ENCODE measurements at regions not wholly inside any gene's neighbourhood (a gene's known extent, or its start where the extent isn't known, plus 50 kb on each side); places are given as distances from the start of the nearest gene placed in this dataset.

DNA sequence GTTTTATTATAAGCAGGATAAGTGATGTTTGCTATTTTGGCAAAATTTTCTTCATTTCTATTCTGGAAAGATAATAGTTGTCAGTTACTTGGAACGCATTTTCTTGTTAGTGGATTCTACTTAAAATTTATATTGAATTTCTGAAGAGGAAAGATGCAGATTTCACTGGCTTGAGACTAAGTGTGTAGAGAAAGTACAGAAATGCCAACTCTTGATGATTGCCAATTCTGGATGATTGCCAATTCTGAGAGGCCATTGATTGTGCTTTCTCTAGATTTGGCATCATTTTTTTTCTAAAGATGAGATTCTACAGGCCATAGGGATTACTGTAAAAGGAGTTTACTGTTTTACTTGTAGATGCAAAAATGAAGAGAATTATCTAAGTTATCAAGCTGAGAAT lies 58.9 kb upstream of the CNTN3 start:
- Mint-ChIP-seq H3K4me1 (ENCODE audit: low read depth, unreplicated experiment) (no peaks in the 10 kb centered on the region), H3K4me3 (ENCODE audit: unreplicated experiment) (no peak overlapping the region), H3K9me3 (ENCODE audit: unreplicated experiment) (no peaks in the 10 kb centered on the region), H3K27ac (ENCODE audit: unreplicated experiment) (no peak overlapping the region), H3K27me3 (ENCODE audit: low read depth, unreplicated experiment) (no peaks in the 10 kb centered on the region), H3K36me3 (ENCODE audit: low read depth, unreplicated experiment) (no peaks in the 10 kb centered on the region)
- Histone ChIP-seq H3K4me1 (ENCODE audit: insufficient read depth, low read length) (no peaks in the 10 kb centered on the region), H3K9ac (ENCODE audit: low read length) (no peak overlapping the region), H3K36me3 (ENCODE audit: insufficient read depth, low read length) (no peaks in the 10 kb centered on the region), H4K20me1 (ENCODE audit: insufficient read depth, low read length) (no peaks in the 10 kb centered on the region), H2AFZ (ENCODE audit: low read depth, low read length) (no peak overlapping the region), H3K79me2 (ENCODE audit: insufficient read depth, low read length) (no peaks in the 10 kb centered on the region), H3K9me3 (ENCODE audit: insufficient read depth, low read depth, low read length) (no peaks in the 10 kb centered on the region), H3K27ac (ENCODE audit: low read depth, low read length) (no peak overlapping the region), H3K27me3 (ENCODE audit: insufficient read depth, low read length) (no peaks in the 10 kb centered on the region), H3K4me2 (ENCODE audit: low read length) (no peak overlapping the region), H3K4me3 (ENCODE audit: insufficient read depth, low read depth, low read length) (no peak overlapping the region)
- FAIRE-seq, result no peak
- no peak for DNase-seq (ENCODE audit: low read depth)
- TF ChIP-seq EZH2 (IDR thresholded peaks at IDR 0.05; ENCODE audit: insufficient read depth, low read length), result no peak
- TF ChIP-seq, protein P1, sequence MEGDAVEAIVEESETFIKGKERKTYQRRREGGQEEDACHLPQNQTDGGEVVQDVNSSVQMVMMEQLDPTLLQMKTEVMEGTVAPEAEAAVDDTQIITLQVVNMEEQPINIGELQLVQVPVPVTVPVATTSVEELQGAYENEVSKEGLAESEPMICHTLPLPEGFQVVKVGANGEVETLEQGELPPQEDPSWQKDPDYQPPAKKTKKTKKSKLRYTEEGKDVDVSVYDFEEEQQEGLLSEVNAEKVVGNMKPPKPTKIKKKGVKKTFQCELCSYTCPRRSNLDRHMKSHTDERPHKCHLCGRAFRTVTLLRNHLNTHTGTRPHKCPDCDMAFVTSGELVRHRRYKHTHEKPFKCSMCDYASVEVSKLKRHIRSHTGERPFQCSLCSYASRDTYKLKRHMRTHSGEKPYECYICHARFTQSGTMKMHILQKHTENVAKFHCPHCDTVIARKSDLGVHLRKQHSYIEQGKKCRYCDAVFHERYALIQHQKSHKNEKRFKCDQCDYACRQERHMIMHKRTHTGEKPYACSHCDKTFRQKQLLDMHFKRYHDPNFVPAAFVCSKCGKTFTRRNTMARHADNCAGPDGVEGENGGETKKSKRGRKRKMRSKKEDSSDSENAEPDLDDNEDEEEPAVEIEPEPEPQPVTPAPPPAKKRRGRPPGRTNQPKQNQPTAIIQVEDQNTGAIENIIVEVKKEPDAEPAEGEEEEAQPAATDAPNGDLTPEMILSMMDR (IDR thresholded peaks at IDR 0.05; ENCODE audit: insufficient read depth, low read depth, low read length), result no peak

DNA sequence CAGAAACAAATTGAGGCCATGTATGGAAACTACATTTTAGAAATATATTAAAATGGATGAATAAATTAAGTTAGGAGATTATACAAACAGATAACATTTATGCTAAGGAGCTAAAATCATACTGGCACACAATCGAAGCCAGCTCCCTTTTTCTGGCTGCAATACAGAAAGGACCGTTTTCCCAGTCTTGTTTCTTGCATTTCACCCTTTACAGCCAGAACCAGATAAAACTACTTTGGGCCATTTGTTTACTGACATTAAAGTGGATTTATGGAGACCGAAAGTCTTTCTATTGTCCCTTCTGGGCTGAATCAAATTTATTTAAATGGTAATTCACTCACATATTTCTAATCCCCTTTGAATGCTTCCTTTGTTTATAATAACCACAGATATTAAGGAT lies 50.1 kb upstream of the CNTN3 start:
- no peak for DNase-seq (ENCODE audit: low read depth)
- no peaks in the 10 kb centered on the region for H3K27me3 ChIP-seq (ENCODE audit: insufficient read depth, low read length)
- H3K9ac ChIP-seq (ENCODE audit: low read length), result no peak overlapping the region
- FAIRE-seq, result no peak
- H3K4me3 Mint-ChIP-seq (ENCODE audit: unreplicated experiment), result no peak overlapping the region
- H3K9me3 Mint-ChIP-seq (ENCODE audit: unreplicated experiment), result peaks cover 10% of the 10 kb centered on the region
- H3K27ac ChIP-seq (ENCODE audit: low read depth, low read length), result no peak overlapping the region
- no peaks in the 10 kb centered on the region for H3K27me3 Mint-ChIP-seq (ENCODE audit: low read depth, unreplicated experiment)
- no peak overlapping the region for H2AFZ ChIP-seq (ENCODE audit: low read depth, low read length)
- no peak overlapping the region for H3K4me2 ChIP-seq (ENCODE audit: low read length)
- no peaks in the 10 kb centered on the region for H3K36me3 Mint-ChIP-seq (ENCODE audit: low read depth, unreplicated experiment)
- no peak overlapping the region for H3K4me3 ChIP-seq (ENCODE audit: insufficient read depth, low read depth, low read length)
- no peaks in the 10 kb centered on the region for H3K4me1 ChIP-seq (ENCODE audit: insufficient read depth, low read length)
- no peaks in the 10 kb centered on the region for H3K79me2 ChIP-seq (ENCODE audit: insufficient read depth, low read length)
- no peaks in the 10 kb centered on the region for H4K20me1 ChIP-seq (ENCODE audit: insufficient read depth, low read length)
- no peak for TF ChIP-seq EZH2 (IDR thresholded peaks at IDR 0.05; ENCODE audit: insufficient read depth, low read length)
- TF ChIP-seq, protein P1 (IDR thresholded peaks at IDR 0.05; ENCODE audit: insufficient read depth, low read depth, low read length), result no peak
- no peaks in the 10 kb centered on the region for H3K4me1 Mint-ChIP-seq (ENCODE audit: low read depth, unreplicated experiment)
- no peaks in the 10 kb centered on the region for H3K36me3 ChIP-seq (ENCODE audit: insufficient read depth, low read length)
- H3K27ac Mint-ChIP-seq (ENCODE audit: unreplicated experiment), result no peak overlapping the region
- peaks cover 2% of the 10 kb centered on the region for H3K9me3 ChIP-seq (ENCODE audit: insufficient read depth, low read depth, low read length)

Measured in astrocyte (in vitro differentiated cells and primary cell).